HG03039 (cell line): ENCODE measurements at regions not wholly inside any gene's neighbourhood (a gene's known extent, or its start where the extent isn't known, plus 50 kb on each side); places are given as distances from the start of the nearest gene placed in this dataset.

Experiments
- ATAC-seq: cut with Tn5 transposase; IDR thresholded peaks from one replicate; pipeline ENCODE4 v1.9.1; 2021; ENCODE audit warnings: mild to moderate bottlenecking, moderate library complexity; ENCODE audit not compliant: unreplicated experiment

DNA sequence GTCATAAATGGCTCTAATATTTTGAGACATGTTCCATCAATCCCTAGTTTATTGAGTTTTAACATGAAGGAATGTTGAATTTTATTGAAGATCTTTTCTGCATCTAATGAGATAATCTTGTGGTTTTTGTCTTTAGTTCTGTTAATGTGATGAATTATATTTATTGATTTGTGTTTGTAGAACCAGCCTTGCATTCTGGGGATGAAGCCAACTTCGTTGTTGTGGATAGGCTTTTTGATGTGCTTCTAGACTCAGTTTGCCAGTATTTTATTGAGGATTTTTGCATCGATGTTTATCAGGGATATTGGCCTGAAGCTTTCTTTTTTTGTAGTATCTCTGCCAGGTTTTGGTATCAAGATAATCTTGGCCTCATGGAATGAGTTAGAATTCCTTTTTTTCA, 72.0 kb upstream of the CD96 start:
- ATAC-seq, result no peak

DNA sequence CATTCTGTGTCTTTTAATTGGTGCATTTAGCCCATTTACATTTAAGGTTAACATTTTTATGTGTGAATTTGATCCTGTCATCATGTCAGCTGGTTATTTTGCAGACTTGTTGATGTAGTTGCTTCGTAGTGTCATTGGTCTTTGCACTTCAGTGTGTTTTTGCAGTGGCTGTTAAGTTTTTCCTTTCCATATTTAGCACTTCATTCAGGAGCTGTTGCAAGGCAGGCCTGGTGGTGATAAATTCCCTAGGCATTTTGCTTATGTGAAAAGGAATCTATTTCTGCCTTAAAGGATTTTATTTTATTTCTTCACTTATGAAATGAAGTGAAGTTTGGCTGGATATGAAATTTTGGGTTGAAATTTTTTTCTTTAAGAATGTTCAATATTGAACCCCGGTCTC, 70.2 kb upstream of the CD96 start:
- ATAC-seq, result no peak

DNA sequence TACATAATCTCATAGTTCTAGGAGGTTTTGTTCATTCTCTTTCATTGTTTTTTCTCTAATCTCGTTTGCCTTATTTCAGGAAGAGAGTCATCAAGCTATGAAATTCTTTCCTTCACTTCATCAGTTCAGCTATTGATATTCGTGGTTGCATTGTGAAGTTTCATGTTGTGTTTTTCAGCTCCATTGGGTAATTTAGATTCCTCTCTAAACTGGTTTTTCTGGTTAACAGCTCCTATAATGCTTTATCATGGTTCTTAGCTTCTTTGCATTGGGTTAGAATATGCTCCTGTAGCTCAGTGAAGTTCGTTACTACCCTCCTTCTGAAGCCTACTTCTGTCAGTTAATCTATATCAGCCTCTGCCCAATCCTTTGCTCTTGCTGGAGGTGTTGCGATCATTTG, 69.4 kb upstream of the CD96 start:
- ATAC-seq, result no peak

DNA sequence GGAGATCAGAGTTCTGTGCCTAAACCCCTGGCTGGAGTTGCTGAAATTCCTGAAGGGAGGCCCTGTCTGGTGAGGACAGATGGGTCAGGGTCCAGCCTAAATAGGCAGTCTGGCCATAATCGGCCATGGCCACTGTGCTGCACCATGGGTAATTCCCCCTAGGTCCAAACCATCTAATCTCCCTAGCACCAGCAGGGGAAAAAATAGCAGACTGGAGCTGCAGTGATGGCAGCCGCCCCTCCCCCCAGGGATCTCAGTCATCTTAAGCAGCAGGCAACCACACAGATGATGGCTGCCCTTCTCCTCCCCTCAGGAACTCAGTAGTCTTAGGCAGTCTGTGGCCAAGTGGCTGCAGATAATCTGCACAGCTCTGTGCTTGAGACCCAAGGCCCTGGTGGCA, 68.4 kb upstream of the CD96 start:
- ATAC-seq, result no peak

DNA sequence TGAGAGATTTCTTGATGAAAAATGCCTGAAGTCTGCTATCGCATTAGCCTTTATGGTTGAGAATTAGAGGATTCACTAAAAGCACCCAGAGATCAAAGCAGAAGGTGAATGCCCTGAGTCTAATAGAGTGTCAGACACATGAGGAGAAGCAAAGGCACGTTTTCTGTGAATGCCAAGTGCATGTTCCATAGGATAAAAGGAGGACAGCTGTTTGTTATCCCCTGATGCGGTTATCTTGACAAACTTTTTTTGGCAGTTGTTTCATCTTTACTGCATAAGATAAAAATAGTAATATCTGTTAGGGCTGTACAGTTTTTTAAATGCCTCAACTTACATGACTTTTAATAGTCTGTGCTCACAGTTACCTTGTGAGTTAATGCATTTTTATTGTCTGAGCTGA, 65.3 kb upstream of the CD96 start:
- ATAC-seq, result no peak

DNA sequence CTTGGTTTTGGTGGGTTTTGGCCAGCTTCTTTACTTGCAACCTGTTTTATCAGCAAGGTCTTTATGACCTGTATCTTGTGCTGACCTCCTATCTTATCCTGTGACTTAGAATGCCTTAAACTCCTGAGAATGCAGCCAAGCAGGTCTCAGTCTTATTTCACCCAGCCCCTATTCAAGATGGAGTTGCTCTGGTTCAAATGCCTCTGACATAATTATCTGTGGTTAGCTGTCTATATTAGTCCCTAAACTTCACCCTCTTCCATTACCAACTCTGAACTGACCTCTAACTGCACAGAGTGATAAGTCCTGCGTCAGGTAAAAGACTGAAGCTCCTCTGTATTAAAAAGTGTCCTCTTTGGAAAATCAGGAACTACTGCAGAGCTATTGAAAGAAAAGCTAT, 61.9 kb upstream of the CD96 start:
- no peak for ATAC-seq

DNA sequence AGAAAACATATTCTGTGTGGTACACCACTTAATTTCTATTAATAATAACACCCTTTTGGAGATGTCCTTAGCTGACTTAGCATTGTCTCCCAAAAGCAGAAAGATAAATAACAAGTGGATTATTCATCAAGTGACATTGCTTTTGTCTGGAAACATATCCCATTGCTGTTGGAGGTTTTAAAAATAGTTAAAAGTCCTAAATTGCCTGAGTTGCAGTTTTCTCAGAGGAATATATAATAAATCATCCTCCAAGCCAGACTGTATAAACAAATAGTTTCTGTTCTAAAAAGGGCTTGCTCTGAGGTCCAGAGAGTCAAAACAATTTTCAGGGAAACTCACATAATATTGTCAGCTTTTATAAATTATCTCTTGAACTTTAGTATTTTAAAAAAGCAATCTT, 60.4 kb upstream of the CD96 start:
- ATAC-seq, result no peak

DNA sequence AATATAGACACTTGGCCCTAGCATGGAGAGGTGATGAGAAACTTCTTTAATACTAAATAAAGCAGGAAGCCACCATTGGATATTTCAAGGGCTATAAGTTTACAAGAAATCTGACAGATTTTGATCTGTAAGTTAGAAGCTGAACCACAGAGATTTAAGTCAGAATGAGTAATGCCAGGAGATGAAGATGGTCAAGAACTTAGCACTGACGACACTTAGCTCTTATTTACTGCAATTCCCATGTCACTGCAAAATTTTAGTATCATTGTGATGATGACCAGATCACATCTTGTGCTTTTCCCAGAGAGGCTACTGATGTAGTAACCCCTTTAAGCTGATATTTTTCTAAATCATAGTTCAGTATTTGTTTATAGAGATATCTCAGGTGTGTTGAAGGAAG, 59.4 kb upstream of the CD96 start:
- ATAC-seq, result no peak

DNA sequence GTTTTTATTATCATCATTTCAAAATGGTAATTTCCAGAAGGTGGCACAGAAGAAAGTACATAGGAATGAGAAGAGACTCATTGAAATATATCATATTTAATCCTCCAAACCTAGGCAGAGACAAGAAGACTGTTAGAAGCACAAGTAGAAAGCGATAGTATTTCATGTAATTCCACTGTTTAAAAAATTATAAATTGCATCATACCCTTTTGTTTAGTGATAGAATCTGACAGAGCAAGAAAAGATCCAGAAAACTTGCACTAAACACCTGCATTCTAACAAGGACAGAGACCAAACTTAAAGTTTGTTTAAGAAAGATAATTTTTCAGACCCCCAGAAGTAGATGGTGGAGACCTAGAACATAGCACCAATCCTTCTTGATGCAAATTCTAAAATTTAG, 56.9 kb upstream of the CD96 start:
- ATAC-seq, result no peak
